Ammon's horn (tissue), 1 donor: ENCODE measurements at regions not wholly inside any gene's neighbourhood (a gene's known extent, or its start where the extent isn't known, plus 50 kb on each side); places are given as distances from the start of the nearest gene placed in this dataset.
"Not testable (repeated sequence)": the region's sequence is repeated elsewhere in the genome, so short reads cannot be mapped to it uniquely, and the experiment has no call there.

Experiments
- DNase-seq: peaks from one replicate; pipeline ENCODE4 v3.0.0-alpha.2; 2016; ENCODE audit warnings: low spot score

DNA sequence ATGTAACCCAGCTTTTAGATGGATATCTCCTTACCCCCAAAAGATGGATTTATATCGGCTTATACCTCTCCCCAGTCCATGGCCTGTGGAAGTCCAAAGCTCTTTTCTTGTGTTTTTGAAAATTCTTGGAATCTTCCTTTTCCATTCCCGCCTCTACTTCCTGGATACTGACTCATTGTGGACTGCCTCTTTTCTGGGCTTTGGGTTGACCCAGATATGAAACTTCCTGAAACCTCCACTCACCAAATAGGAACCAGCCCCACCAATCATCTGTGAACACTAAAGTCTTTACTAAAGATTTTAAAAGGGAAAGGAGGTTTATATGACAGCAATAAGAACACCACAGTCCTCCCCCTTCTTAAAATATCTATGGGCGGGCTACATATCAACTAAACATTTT is 163.4 kb upstream of the SYN3 start:
- DNase-seq: no peak

DNA sequence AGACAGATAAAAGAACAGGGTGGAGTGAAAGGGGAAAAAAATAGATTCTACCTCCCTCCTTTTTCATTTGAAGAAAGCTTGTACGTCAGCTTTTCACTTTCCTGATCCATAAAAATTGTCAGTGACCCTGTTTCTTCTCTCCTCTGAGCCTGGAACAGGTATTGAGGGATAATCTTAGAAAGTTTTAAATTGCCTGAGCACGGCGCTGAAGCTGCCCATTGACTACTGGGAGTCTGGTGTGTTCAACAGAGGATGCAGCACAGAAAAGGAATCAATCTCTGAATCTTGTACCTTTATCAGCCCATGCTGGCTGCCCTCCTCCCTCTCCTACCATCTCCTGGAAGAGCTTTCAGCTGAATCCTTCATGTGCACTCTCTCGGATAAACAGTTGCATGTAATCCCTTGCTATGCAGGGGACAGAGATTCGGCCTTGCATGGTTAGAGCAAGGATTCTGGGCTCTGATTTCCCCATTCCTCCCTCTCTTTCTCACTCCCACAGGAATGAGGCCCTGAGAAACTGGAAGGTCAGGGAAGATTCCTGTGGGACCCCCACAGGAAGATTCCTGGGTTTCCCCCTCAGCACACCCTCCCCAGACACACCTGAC is 162.4 kb upstream of the SYN3 start:
- no peak for DNase-seq

DNA sequence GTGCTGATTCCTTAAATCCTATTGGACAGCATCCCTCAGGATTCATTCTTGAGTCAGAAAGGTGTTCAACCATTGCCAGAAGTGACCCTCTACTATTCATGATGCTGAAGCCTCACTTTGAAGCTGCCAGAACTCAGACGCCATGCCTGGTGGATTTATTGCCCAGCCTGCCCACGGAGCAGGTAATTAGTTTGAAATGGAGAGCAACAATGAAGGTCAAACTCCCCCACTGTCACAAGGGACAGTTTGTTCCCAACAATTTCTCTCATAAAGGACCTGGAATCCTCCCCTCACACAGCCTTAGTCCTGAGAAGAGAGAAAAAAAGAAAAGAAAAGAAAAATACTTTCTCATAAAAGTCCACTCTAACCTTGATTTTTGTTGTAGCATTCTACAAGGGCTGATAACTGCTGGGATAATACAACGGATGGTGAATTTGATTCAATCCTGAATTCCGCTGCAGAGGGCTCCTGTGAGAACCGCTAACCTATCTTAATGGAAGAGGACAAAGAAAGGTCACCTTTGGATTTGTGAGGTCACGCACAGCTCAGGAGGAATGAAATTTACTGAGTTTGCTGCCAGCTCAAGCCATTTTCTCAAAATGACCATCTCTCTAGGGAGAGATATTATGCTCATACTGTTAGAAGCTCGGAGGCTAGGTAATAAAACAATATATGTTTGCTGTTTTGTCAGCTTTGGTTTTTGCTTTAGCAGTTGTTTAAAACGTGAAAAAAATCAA is 161.6 kb upstream of the SYN3 start:
- no peak for DNase-seq

DNA sequence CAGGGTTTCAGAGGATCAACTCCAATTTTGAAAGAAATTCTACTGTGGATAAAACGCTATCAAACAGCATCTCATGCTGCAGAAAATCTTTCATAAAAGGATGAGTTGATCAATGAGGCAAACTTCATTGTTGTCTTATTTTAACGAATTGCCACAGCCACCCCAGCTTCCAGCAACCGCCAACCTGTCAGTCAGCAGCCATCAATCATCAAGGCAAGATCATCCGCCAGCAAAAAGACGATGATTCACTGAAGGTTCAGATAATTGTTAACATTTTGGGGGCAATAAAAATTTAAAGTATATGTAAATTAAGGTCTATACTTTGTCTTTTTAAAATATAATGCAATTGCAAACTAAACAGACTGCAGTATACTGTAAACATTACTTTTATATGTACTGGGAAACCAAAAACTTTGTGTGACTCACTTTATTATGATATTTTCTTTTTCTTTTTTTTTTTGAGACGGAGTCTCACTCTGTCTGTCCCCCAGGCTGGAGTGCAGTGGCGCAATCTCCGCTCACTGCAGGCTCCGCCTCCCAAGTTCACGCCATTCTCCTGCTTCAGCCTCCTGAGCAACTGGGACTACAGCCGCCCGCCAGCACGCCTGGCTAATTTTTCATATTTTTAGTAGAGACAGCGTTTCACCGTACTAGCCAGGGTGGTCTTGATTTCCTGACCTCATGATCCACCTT is 155.3 kb upstream of the SYN3 start:
- no peak for DNase-seq

DNA sequence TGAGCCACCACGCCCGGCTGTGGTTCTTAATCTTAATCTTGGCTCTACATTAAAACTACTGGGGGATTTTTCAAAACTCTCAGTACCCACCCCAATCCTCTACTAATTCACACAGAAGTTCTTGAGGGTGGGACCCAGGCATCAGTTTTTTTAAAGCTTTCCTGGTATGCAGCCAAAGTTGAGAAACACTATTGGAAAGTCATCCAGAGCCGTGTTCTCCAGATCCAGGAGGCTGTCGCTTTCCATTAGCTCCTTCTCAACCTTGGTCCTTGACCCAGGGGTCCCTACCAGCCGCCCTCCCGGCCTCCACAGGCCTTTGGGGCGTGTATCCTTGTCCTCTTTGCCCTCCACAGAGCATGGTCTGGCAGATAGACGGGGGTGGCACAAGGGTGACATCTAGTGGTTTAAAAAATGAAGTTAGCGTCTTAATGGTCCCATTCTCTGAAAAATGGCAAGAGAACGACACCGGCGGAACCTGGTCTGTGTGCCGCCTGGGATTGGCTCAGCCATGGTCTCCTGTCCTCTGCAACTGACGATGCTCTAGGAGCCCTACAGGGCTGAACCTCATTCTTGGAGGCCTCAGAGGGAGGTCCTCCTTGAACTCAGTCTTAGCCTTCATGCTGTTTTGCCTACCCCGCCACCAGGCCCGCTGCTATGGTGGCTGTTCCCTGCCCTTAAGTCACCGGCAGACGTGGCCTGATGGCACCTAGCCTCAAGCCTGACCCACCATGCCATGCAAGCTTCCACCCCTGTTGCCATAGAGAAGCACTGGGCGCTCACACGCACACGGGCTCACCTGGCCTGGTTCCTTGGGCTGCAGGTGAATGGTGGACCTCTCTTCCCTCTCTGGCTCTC is 152.0 kb upstream of the SYN3 start:
- peak; percentile 44 for DNase-seq

DNA sequence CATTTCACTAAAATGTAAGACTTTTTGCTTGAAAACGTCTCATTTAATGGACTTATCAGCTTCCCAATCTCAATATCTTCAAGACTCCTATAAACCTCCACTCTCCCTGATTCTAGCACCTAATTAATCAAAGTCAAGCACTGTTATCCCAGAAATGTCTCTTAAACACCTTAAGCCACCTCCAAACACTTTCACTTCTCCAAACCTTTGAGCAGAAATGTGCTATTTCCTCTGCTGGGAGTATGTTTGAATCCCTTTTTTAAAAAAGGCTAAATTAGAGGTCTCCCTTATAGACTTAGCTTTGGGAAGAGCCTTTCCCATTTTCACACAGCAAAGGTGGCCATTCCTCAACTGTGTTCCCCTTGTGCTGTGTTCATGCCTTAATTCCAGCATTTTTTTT is 146.2 kb upstream of the SYN3 start:
- DNase-seq: no peak

DNA sequence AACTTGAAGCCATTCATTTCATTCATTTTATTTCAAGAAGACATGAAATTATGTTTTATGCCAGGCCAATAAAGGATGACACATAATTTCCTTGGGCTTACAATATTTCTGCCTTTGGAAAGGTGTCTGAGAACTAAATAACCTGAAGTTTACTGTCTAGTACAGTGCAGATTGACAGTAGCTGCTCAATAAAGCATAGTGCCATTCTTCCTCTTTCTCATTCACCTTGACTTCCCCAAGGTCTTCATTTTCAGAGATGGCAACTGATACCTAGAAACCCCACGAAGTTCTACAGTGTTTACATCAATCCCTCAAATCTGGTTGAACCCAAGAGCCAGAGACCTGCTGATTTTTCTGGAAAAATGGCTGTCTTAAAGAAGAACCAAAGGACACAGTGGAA is 144.3 kb upstream of the SYN3 start:
- no peak for DNase-seq

DNA sequence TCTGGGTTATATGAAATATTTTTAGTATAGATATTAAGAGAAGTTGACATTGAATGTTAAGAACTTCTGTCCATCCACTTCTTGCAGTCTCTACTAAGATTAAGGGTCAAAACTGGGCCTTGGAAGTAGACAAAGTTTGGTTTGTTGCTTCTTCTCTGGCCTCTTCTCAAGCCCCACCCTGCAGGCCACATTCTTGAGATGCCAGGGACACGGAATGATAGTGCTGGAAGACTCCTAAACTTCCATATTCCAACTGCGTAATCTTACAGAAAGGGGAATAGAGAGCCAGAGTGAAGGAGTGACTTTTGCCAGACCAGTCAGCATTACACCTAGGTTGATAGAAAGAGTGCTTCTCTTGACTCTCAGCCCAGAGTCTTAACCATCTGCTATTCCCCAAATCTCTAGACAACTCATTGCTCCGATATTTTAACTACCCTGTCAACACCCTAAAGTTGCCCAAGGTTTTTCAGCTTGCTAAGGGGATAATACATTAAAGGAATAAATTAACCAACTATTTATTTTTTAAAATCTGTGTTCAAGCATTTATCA is 136.4 kb upstream of the SYN3 start:
- no peak for DNase-seq

DNA sequence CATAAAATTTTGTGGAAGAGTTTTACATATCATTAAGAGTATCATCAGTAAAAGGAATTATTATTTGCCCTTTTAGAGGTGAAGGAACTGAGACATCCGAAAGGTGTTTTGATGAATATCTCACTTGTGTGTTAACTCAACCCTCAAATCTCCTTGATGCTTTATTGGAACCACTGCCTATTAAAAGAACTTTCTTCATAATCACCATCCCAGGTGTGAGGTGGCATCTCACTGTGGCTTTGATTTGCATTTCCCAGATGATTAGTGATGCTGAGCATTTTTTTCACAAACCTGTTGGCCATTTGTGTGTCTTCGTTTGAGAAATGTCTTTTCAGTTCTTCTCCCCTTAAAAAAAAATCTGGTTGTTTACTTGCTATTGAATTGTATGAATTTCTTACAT is 134.0 kb upstream of the SYN3 start:
- DNase-seq: no peak

DNA sequence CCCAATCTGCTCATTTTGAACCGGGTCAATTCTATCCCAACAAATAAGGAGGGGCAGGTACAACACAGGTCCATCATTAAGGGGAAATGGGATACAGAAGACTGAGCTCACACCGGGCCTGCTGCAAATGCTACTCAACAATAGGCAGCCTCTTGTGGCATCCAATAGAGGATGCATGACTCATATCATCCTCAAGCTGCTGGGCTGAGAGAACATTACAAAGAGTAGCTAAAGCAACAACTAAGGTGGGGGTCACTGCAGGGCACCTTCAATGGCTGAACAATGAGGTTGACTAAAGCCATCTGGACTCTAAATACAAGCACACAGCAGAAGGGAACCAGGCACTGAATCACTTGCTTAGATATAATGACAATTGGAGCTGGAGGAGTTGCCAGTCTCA is 130.1 kb upstream of the SYN3 start:
- no peak for DNase-seq

DNA sequence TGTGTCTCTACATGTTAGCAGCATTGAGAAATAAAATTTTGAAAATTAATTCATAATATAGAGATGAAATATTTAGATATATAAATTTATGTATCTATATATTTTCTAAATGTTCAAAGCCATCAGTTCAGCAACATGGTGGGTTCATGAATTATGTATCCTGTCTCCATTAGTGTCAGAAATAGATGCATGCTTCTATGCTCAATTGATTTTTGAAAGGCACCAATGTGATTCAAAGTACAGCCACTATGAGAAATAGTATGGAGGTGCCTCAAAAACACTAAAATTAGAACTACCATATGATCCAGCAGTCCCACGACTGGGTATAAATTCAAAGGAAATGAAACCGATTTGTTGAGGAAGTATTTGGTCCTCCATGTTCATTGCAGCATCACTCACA is 128.6 kb upstream of the SYN3 start:
- DNase-seq: no peak

DNA sequence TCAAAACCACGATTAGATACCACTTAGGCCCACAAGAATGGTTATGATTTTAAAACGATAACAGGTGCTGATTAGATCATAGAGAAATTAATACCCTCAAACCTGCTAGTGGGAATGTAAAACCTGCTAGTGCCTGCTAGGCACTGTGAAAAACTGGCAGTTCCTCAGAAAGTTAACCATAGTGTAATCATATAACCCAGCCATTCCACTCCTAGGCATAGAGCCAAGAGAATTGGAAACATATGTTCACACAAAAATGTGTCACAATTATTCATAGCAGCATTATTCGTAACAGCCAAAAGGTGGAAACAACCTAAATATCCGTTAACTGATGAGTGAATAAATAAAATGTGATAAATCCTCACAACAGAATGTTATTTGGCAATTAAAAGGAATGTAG is 122.2 kb upstream of the SYN3 start:
- DNase-seq: peak; percentile 18

DNA sequence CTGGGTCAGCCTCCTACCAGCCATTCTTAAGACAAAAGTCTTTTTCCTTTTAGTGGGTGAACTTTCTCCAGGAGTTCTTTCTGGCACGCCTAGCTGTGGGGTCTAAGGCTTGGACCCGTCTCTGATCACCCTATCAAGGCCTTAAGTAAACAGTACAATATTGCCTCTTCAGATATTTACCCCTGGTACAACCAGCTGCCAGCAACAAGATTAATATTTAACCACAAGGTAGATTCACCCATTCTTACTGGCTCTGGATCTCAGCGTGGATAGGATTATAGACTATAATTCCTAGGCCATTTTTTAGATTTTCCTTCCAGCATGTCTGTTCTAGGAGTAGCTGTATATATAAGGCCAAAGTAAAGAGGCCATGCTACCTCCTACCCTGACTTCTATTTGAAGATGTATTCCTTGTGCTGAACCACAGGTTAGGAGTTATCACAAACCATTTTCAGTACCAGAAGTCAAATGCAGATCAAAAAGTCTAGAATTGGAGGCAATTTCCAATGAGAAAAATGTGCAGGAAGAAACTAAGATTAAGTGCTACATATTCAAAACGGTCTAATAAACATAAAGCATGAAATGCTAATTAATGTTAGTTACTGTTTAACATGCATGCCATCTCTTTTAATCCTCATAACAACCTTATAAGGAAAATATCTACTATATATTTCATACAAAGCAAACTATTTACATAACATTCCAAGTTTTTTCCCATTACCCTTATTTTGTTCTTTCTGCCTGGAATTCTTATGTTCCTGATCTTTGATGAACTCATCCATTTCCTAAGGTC is 110.0 kb upstream of the SYN3 start:
- DNase-seq: no peak

DNA sequence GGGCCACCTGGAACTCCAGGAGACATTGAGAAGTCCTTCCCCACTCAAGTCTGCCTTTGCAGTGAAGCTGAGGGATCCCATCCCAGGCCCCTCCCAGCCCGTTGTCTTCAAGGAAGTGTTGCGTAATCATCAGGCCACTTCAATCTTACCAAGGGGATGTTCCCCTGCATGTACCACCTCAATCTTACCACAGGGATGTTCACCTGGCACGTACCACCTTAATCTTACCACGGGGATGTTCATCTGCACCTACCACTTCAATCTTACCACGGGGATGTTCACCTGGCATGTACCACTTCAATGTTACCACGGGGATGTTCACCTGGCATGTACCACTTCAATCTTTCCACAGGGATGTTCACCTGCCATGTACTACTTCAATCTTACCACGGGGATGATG is 108.0 kb upstream of the SYN3 start:
- no peak for DNase-seq

DNA sequence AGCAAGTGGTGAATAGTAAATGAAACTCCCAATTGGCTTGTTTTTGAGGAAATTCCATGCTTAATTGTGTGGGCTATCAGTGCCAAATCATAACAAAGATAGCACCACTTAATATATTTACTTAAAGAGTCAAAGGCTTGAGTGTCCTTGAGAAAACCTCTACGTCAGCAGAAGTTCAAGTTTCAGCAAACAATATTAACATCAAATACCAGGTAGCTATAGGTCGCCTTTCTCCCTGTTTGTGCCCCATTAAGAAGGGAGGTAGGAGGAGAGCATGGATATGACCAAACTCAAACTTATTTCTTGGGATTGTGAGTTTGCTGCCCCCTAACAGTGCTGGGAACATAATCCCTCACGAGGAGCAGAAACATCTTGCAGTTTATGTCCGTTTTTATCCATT is 105.6 kb upstream of the SYN3 start:
- no peak for DNase-seq

DNA sequence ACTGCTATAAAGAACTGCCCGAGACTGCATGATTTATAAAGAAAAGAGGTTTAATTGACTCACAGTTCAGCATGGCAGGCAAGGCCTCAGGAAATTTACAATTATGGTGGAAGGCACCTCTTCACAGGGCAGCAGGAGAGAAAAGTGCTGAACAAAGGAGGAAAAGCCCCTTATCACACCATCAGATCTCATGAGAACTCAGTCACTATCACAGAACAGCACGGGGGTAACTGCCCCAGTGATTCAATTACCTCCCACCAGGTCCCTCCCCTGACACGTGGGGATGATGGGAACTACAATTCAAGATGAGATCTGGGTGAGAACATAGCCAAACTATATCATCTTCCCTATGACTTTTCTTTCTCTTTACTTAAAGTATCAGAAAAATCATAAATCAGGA is 104.0 kb upstream of the SYN3 start:
- no peak for DNase-seq

DNA sequence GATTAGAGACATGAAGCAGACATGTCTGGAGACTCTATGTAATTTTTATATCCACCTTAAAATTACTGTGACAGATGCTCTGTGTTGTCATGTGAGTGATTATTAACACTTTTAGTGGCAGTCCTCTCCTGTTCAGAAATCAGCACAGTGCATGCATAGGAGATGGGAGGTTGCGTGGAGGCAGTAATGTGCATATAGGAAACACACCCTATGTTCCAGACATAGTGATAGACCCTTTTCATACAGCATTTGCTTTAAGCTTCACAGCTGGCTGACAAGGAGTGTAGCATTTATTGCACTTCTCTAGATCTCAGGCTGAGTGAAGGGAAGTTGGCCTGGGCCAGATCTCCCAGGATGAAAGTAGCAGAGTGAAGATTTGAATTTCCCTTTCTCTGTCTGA is 102.3 kb upstream of the SYN3 start:
- DNase-seq: no peak

DNA sequence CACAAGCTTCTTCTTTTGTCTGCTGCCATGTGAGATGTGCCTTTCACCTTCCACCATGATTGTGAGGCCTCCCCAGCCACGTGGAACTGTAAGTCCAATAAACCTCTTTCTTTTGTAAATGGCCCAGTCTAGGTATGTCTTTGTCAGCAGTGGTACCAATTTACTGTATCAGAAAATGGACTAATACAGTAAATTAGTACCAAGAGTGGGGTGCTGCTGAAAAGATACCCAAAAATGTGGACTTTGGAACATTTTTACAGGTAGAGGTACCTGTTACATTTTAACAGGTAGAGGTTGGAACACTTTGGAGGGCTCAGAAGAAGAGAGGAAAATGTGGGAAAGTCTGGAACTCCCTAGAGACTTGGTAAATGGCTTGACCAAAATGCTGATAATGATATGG is 96.8 kb upstream of the SYN3 start:
- not testable (repeated sequence) for DNase-seq

DNA sequence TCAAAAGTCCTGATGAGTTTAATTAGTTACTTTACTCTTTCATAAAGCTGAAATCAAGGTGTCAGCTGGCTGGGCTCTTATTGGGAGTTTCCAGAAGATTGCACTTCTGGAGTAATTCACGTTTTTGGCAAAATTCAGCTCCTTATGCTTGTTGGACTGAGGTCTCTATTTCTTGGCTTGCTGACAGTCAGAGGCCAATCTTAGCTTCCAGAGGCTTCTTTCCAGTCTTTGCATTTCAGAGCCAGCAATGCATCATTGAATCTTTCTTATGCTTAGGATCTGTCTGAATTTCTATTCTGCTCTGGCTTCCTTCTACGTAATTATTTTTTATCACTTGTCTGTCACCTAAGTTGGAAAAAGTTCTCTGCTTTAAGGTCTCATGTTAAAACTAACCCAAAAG is 91.4 kb upstream of the SYN3 start:
- DNase-seq: no peak

DNA sequence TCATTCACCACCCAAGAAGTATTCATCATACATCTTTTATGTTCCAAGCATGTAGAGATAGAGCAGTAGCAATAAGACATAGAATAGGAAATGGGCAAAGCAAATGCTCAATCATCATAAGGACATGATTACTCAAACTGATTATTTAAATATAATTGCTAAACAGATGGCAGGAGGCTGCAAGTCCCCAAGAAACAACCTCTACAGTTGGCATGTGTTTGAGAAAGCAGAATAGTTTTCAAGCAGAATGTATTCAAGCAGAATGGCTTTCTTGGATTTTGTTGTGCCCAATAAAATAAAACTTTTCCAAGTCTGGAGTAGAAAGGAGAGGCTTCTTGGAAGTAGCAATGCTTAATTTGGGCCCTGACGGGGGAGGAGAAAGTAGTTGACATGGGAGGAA is 86.5 kb upstream of the SYN3 start:
- no peak for DNase-seq

DNA sequence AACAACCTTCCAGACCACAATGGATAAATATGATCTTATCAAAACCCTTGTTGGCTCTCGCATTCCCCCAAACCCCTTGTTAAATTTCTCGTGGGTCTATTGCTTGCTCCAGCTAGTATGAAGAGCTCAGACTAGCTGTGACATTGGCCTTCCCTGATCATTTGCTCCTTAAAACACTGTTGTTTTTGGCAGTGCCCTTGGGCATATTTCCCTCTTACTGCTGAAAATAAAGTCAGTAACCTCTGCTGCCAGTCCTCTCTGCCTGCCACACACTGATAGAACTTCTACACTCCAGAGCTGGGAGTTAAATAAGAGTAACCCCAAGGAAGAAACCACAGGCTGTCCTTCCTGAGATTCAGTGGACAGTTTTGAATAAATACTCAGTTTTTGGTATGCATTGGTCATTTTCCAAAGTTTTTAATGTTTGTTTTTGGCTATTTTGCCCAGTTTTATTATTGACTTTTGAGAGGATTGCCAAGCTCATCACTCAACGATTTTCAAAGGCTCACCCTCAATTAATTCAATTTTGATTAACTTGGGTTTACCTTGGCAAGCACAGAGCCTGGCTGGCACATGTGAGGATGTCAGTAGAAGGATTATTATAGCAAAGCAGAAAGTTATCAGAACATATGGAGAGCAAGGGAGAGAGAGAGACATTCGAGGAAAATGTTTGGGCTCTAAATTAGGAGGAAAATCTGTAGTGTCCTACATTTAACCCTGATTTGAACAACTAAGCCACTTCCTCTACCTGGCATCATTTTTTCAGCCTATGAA is 84.3 kb upstream of the SYN3 start:
- DNase-seq: no peak
